NCI-H526 treated with DMSO at 0.1 percent for 48 hours (cell line): ENCODE measurements at regions not wholly inside any gene's neighbourhood (a gene's known extent, or its start where the extent isn't known, plus 50 kb on each side); places are given as distances from the start of the nearest gene placed in this dataset.

ENCODE experiments used
- DNase-seq: peaks from one replicate; lab custom pipeline; 2025; lab: John Stamatoyannopoulos, UW

DNA sequence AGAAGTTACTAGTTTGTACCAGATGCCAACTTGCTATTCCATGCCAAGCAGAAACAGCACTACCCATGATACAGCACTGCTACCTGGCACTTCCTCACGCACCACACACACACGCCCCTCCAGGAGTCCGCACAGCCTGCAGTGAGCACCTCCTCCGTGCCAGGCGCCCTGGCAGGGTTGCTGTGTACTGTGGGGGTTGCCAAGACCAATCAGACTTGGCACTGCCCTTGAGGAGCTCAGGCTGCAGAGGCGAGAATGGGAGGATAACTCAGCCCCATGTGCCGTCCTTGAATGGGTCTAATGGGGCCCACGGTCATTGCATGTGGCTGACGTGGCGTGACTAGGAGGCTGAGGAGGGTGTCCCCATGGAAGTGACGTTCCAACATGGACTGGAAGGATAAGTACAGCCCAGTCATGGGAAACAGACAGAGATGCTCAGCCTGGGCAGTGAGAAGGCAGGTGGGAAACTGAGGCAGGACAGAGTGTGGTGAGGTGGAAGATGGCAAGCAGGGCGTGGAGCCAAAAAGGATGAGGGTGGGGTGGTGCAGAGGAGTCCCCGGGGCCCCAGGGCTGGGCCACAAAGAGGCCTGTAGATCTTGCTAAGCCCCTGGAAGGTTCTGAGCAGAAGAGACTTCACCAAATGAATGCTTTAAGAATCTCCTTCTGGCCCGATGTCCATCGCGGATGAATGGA, 65.3 kb upstream of the C14orf180 start:
- no peak for DNase-seq

DNA sequence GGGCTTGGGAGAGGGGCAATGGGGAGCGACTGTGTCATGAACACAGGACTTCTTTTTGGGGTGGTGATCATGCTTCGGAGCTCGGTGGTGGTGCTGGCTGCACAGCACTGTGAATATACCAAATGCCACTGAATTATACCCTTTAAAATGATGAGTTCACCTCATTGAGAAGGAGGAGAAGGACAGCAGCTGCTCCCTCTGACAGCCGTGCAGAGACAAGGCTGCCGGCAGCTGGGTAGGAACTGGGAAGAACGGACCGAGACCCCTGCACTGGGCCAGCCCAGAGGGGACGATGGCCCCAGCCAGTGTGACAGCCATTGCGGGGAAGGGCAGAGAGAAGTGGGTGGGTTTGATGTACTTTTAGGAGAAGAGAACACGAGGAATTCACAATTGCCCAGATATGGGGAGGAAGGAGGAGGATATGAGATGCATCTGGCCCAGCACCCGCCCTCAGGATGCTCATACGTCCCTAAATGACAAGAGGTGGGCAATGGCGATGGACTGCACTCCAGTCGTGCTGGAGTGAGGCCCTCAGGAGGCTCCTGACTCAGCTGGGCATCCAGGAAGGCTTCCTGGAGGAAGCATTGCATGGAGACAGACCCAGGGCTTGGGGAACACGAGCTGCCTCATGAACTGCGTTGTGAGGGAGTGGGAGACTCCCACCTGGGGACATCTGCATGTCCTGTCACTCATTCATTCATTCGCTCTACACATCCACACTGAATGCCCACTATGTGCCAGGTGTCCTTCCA, 64.3 kb upstream of the C14orf180 start:
- no peak for DNase-seq

DNA sequence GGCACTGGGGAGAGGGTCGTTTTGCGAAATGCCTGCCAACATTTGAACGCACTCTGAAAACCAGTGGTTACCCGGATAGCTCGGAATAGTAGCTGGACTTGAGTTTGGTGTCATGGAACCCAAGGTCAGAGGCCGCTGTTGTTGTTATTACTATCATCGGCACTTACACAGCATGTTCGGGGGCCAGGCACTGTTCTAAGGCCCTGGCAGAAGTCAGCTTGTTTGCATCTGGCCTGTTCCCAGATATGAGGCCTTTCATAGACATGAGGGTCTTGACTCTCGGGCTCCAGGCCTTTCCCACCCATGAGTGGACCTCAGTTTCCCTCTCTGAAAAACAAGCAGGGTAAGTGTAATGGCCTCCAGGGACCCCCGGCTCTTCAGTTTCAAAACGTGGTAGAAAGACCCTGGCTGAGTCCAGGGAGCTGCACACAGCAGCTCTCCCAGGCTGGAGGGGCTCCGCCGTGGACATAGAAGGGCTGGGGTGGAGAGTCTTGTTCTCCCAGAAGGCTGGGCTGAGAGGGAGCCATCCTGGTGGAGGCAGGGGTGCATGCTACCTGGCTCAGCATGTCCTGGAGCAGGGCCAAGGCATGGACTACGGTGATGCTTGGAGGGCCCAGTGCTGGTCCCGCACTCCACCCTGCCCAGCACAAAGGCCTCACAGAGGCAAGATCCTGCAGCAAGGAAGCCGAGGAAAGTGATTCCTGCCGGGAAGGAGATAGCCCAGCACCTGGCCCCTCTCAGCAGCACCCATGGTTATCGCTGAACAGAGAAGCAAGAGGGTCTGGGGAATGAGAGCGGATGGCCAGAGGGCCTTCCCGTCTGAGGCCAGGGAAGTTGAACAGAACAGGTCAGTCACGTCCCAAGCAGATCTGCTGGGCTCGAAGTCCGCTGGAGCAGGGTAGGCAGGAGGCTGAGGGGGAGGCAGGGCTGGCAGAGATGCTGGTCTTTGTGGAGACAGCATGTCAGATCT, 63.5 kb upstream of the C14orf180 start:
- no peak for DNase-seq

DNA sequence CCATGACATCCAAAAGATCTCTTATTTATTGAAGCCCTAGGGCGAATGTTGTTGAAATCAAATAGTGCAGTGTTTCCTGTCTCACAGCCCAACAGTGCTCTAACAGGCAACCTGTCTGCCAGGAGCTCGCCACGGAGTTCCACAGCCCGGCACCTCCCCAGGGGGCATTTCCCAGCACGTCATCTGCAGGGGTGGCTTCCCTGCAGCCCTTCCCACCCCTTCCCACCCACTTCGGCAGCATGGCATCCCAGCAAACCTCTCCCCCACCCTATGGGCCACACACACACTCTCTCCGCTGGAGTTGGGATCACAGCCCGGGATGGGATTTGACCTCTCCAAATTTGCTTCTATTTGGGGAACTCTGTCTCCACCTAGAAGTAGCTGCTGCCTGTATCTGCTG, 62.7 kb upstream of the C14orf180 start:
- no peak for DNase-seq

DNA sequence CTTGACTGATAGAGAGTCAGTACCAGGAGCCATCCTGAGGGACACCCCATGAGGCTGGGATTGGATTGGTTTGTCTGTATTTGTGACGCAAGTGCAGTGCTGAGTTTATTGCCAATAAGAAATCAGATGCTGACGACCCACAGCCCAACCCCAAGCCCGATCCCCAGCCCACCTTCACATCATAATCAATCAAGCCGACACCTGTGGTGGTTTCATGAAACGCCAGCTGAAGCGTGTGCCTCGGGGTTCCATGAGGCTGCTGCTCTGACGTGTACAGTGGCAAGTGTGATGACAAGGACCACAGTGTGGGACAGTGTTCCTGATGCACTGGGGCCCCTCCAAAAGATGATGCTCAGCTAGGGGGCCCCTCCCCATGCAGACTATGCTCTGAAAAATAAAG, 62.1 kb upstream of the C14orf180 start:
- no peak for DNase-seq

DNA sequence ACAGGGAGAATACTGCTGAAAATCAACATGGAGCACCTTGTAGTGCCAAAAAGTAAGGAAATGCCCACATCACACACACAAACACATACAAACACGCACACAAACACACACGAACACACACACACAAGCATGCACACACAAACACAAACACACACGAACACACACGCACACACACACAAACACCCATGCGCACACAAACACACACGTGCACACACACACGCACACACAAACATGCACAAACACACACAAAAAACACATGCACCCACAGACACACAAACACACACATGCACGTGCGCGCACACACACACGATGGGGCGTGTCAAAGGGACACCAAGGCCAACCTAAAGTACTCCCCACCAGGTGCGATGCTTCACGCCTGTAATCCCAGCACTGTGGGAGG, 61.7 kb upstream of the C14orf180 start:
- DNase-seq: no peak

DNA sequence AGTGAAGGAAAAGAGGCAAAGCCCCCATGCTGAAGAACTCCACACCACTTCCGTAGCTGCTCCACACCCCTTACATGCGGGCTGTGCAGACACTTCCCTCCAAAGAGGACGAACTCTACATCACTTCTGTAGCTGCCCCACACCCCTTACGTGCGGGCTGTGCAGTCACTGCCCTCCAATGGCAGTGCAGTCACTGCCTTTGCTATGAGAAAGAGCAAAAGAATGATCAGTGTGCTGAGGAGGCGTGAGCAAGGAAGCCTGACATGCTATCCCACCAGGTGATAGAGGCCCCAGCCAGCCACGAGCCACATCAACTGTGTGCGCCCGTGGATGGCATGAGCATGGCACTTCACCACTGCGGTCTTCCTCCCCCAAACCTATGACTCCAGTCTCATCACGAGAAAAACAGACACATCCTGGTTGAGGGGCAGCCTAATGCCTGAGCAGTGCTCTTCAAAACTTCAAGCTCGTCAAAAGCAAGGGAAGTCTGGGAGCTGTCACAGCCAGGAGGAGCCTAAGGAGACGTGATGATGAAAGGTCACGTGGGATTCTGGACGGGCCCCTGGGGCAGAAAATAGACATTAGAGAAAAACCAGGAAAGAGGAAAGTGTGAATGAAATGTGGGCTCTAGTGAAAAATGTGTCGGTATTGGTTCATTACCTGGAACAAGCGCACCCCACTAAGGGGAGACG, 60.8 kb upstream of the C14orf180 start:
- no peak for DNase-seq

DNA sequence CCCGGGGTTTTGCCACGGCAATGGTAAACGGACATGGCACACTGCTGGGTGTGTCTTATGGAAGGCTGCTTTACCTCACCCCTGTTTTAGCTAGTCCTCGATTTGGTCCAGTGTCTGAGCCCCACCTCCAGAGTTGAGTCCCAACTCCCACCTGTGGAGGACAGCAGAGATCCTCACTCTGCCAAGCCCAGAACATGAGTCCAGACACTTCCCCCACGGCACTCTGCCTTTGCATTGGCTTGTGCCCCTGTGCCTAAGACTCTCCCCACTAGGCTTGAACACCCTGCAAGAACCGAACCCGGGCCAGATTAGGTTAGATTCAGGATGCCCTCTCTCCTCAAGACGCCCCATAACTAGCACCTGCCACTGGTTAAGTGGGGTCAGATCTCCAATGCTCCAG, 59.8 kb upstream of the C14orf180 start:
- no peak for DNase-seq

DNA sequence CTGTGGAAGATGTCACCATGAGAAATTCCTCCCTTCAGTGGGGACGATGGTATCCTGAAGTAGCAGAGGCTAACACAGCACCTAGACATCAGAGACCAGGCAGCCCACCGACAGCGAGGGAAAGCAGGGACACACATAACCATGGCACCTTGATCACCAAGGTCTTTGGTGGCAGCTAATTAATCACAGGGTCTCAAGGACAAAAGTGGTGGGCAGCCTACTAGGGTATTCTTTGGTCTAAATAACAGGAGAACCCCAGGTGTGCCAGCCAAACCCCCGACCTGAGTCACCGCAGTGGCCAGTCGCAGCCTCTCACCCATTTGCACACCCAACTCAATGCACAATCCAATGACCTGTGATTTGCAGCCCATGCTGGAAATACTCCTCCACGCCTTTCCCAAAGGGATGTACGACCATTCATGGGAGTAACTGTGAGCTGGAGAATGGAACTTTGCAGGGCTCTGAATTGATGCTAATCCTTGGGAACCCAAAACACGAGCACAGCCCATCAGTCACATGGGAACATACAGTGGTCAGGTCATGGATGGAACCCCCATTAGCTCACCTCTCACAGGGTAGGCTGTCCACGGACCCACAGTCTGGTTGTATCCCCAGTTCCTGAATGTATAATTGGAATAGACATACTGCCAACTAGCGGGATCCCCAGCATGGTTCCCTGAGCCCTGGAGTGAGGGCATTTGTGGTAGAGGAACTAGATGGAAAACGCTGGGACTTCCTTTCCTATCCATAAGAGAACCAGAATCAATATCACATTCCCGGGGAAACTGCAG, 58.7 kb upstream of the C14orf180 start:
- DNase-seq: no peak

DNA sequence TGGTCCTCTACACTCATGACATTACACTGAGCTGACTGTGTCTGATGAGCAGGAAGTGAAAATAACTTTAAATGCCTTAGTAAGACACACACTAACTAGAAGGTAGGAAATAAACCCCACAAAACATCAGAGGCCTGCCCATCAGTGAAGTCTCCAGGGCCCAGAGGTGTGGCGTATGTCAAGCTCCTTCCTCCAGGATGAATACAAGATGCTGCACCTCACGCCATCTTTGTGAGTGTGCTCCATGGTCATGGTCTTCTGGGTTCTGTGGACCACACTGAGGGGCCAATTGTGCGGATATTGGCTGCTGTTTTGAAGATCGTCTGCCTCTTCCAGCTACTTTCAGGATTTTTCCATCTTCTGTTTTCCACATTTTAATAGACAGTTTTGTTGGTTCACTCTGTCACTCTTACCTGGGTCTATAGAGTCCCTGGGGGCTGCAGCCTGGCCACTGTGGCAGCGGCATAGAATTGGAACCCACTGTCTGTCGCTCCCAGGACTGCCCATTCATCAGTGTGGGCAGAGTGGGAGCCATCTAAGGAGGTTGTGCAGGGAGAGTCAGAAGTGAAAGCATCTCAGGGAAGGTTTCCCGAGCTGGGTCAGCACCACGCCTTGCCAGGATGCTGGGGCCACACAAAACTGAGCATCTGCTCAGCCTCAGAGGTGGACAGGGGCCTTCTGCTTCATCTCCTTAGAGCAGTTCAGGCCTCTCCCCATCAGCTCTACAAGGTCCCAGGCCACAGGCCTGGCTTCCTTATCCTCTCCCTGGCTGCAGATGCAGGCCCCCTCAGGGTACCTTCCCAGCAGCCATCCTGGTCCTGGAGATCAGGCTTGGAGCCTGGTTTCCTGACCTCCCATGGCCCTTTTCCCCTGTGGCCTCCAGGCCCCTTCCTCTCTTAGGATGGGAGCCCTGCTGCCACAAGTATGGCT, 57.5 kb upstream of the C14orf180 start:
- DNase-seq: no peak

DNA sequence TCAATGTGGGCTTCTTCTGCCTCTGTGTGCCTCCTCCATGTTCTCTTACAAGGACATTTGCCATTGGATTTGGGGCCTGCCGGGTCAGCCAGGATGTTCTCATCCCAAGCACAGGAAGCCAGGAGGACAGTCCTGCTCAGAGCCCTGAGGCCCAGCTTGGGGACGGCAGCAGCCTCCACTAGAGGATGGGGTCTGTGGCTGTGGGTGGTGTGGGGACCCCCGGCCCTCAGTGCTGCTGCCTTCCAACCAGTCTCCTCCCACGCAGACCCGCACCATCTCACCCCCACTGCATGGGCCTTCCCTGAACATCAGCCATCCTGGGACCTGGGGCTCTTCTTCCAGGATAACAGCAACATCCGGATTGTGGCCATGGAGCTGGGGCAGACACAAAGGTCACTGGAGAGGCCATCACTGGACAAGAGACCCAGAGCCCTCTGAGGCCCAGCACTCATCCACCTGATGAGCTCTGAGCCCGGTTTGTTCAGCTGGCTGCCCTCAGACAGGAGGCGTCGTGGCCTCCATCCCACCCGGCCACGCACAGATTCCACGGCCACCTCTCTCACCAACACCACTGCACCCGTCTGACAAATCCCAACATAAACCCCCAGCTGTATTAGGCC, 56.5 kb upstream of the C14orf180 start:
- DNase-seq: no peak

DNA sequence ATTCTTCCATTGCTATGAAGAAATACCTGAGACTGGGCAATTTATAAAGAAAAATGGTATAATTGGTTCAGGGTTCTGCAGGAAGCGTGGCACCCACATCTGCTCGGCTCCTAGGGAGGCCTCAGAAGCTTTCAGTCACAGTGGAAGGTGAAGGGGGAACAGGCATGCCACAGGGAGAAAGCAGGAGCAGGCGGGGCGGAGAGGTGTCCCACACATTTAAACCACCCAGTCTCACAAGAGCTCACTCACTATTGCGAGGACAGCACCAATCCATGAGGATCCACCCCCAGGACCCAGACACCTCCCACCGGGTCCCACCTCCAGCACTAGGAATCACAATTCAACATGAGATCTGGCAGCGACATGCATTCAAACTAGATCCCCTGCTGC, 56.0 kb upstream of the C14orf180 start:
- DNase-seq: no peak

DNA sequence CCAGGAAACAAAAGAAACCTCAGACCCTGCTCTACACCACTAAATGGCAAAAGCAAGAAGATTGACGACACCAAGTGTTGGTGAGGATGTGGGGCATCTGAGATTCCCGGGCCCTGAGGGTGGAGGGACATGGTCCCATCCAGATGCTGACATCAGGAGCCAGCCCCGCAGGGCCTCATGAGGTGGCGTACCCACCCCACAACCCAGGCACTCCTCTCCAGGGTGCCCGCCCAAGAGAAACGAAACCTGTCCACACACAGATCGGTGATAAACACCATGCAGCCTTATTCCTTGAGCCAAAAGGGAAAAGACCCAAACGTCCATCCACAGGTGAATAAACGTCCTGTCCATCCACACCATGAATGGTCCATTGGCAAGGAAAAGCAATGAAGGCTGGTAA, 54.8 kb upstream of the C14orf180 start:
- no peak for DNase-seq

DNA sequence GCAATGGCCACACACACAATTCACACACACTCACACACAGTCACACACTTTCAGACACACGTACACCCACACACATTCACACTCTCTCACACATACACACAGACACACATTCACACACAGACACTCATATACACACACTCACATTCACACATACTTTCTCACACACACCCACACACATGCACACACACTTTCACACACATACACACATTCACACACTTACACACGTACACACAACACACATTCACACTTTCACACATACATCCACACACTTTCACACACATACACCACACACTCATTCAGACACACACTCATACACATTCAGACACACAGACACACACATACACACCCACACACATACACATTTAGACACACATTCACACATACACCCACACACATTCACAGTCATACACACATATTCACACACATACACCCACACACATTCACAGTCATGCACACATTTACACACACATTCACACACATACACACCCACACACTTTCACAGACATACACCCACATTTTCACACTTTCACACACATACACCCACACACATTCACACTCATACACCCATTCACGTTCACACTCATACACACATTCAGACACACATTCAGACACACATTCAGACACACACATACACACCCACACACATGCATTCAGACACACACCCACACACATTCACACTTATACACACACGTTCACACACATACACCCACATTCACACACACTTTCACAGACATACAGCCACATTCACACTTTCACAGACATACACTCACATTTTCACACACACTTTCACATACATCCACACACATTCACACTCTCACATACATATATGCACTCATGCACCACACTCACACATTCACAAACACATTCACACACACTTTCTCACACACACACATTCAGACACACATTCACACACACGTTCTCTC, 52.6 kb upstream of the C14orf180 start:
- DNase-seq: no peak

DNA sequence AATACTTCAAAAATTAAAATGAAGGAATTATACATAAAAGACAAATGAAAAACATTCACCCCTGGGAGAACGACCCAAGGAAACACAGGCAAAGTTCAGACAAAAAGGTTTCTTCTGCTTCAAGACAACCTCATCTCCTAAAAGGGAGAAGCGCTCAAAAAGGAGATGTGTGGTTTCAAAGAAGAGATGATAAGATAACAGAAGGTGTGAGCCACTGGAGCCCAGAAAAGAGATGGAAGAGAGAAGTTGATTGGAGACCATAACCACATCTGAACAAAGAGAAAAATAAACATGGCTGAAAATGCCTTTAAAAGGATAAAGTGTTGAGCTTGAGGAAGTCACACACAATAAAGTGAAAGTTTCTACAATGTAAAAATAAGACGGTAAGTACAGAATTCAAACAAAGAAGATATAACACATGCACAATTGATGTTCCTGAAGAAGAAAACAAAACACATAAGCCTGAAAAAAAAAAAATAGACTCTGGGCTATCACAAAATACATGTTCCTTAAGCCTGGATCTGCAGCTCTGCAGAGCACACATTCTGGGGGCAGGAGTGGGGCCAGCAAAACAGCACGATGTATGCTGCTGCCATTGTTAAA, 51.6 kb upstream of the C14orf180 start:
- no peak for DNase-seq

DNA sequence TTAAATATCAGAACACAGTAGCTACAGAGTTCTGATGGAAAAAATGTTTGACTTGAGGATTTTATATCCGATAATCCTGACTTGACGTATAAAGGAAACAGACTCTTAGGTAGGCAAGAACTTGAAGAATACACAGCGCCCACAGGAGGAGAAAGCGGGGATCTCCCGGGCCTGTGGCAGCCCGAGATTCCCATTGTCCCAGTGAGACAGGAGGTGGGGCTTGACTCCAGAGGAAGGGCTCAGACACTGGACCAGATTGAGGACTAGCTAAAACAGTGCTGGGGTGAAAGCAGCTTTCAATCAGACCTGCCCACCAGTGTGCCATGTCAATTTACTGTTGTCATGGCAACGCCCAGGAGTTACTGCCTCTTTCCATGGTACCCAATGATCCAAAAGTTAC, 51.1 kb upstream of the C14orf180 start:
- DNase-seq: no peak
